ENCODE measurements at regions not wholly inside any gene's neighbourhood (a gene's known extent, or its start where the extent isn't known, plus 50 kb on each side); places are given as distances from the start of the nearest gene placed in this dataset.
"Not testable (repeated sequence)": the region's sequence is repeated elsewhere in the genome, so short reads cannot be mapped to it uniquely, and the experiment has no call there.

- Mint-ChIP-seq H3K9me3 (peaks cover 7% of the 10 kb centered on the region), H3K27me3 (no peaks in the 10 kb centered on the region), H3K36me3 (ENCODE audit: low read depth) (no peaks in the 10 kb centered on the region), H3K27ac (no peak overlapping the region), H3K4me1 (no peaks in the 10 kb centered on the region), H3K4me3 (no peak overlapping the region)
- no peak for DNase-seq
- no peak for ATAC-seq
These were observed 839.4 kb upstream of the VRK2 start for GRCh38 chr2:57207191-57207590.

- Mint-ChIP-seq H3K4me3 (no peak overlapping the region), H3K36me3 (ENCODE audit: low read depth) (no peaks in the 10 kb centered on the region), H3K9me3 (peaks cover 12% of the 10 kb centered on the region), H3K27me3 (no peaks in the 10 kb centered on the region), H3K4me1 (no peaks in the 10 kb centered on the region), H3K27ac (no peak overlapping the region)
- DNase-seq (no peak), ATAC-seq (no peak)
These were observed 836.8 kb upstream of the VRK2 start for GRCh38 chr2:57209799-57210198.

GRCh38 chr2:57210855-57211254, 835.8 kb upstream of the VRK2 start:
- no peak for DNase-seq
- Mint-ChIP-seq H3K9me3 (peaks cover 12% of the 10 kb centered on the region), H3K36me3 (ENCODE audit: low read depth) (no peaks in the 10 kb centered on the region), H3K4me3 (no peak overlapping the region), H3K27me3 (no peaks in the 10 kb centered on the region), H3K4me1 (no peaks in the 10 kb centered on the region), H3K27ac (no peak overlapping the region)
- no peak for ATAC-seq

- Mint-ChIP-seq H3K36me3 (ENCODE audit: low read depth) (no peaks in the 10 kb centered on the region), H3K27me3 (no peaks in the 10 kb centered on the region), H3K27ac (no peak overlapping the region), H3K4me1 (no peaks in the 10 kb centered on the region), H3K9me3 (peaks cover 39% of the 10 kb centered on the region), H3K4me3 (no peak overlapping the region)
- DNase-seq (no peak), ATAC-seq (no peak)
These were observed 829.6 kb upstream of the VRK2 start for GRCh38 chr2:57217013-57217412.

- Mint-ChIP-seq H3K4me3 (no peak overlapping the region), H3K27ac (no peak overlapping the region), H3K36me3 (ENCODE audit: low read depth) (no peaks in the 10 kb centered on the region), H3K9me3 (peaks cover 34% of the 10 kb centered on the region), H3K4me1 (no peaks in the 10 kb centered on the region), H3K27me3 (no peaks in the 10 kb centered on the region)
- DNase-seq: no peak
- no peak for ATAC-seq
These were observed 828.4 kb upstream of the VRK2 start for GRCh38 chr2:57218206-57218605.

GRCh38 chr2:57229706-57230105, 816.9 kb upstream of the VRK2 start:
- not testable (repeated sequence) for H3K27me3 Mint-ChIP-seq; DNase-seq; H3K36me3 Mint-ChIP-seq (ENCODE audit: low read depth); H3K4me1 Mint-ChIP-seq; H3K4me3 Mint-ChIP-seq; ATAC-seq; H3K27ac Mint-ChIP-seq
- peaks cover 12% of the 10 kb centered on the region for H3K9me3 Mint-ChIP-seq

- not testable (repeated sequence) for H3K27me3 Mint-ChIP-seq; H3K4me3 Mint-ChIP-seq; DNase-seq; H3K36me3 Mint-ChIP-seq (ENCODE audit: low read depth); H3K27ac Mint-ChIP-seq; ATAC-seq; H3K4me1 Mint-ChIP-seq
- H3K9me3 Mint-ChIP-seq: peaks cover 12% of the 10 kb centered on the region
These were observed 814.3 kb upstream of the VRK2 start for GRCh38 chr2:57232341-57232740.

GRCh38 chr2:57251495-57251894, 795.1 kb upstream of the VRK2 start:
- H3K27me3 Mint-ChIP-seq; H3K27ac Mint-ChIP-seq; H3K4me3 Mint-ChIP-seq; H3K4me1 Mint-ChIP-seq; DNase-seq; ATAC-seq; H3K36me3 Mint-ChIP-seq (ENCODE audit: low read depth): not testable (repeated sequence)
- H3K9me3 Mint-ChIP-seq: peaks cover 38% of the 10 kb centered on the region

- not testable (repeated sequence) for H3K27ac Mint-ChIP-seq; ATAC-seq; H3K4me1 Mint-ChIP-seq; H3K4me3 Mint-ChIP-seq; DNase-seq; H3K27me3 Mint-ChIP-seq; H3K36me3 Mint-ChIP-seq (ENCODE audit: low read depth)
- H3K9me3 Mint-ChIP-seq: peaks cover 50% of the 10 kb centered on the region
These were observed 770.2 kb upstream of the VRK2 start for GRCh38 chr2:57276408-57276807.

GRCh38 chr2:57278451-57278850, 768.2 kb upstream of the VRK2 start:
- H3K27me3 Mint-ChIP-seq: no peaks in the 10 kb centered on the region
- H3K9me3 Mint-ChIP-seq: peaks cover 54% of the 10 kb centered on the region
- ATAC-seq (no peak), DNase-seq (no peak)
- no peak overlapping the region for H3K4me3 Mint-ChIP-seq
- no peaks in the 10 kb centered on the region for H3K4me1 Mint-ChIP-seq
- H3K36me3 Mint-ChIP-seq (ENCODE audit: low read depth): peaks cover under 1% of the 10 kb centered on the region
- H3K27ac Mint-ChIP-seq: no peak overlapping the region

- H3K9me3 Mint-ChIP-seq: peaks cover 11% of the 10 kb centered on the region
- no peaks in the 10 kb centered on the region for H3K27me3 Mint-ChIP-seq
- H3K4me1 Mint-ChIP-seq: no peaks in the 10 kb centered on the region
- H3K36me3 Mint-ChIP-seq (ENCODE audit: low read depth): no peaks in the 10 kb centered on the region
- H3K4me3 Mint-ChIP-seq: no peak overlapping the region
- ATAC-seq (no peak), DNase-seq (no peak)
- no peak overlapping the region for H3K27ac Mint-ChIP-seq
These were observed 755.4 kb upstream of the VRK2 start for GRCh38 chr2:57291209-57291608.

- Mint-ChIP-seq H3K4me1 (no peaks in the 10 kb centered on the region), H3K4me3 (no peak overlapping the region), H3K9me3 (peaks cover 3% of the 10 kb centered on the region), H3K27me3 (no peaks in the 10 kb centered on the region), H3K27ac (no peak overlapping the region), H3K36me3 (ENCODE audit: low read depth) (no peaks in the 10 kb centered on the region)
- no peak for DNase-seq
- ATAC-seq: no peak
These were observed 749.6 kb upstream of the VRK2 start for GRCh38 chr2:57296795-57297517.

- DNase-seq (no peak), ATAC-seq (no peak)
- Mint-ChIP-seq H3K27ac (no peak overlapping the region), H3K9me3 (peaks cover 17% of the 10 kb centered on the region), H3K4me3 (no peak overlapping the region), H3K36me3 (ENCODE audit: low read depth) (no peaks in the 10 kb centered on the region), H3K4me1 (no peaks in the 10 kb centered on the region), H3K27me3 (no peaks in the 10 kb centered on the region)
These were observed 732.9 kb upstream of the VRK2 start for GRCh38 chr2:57313678-57314077.

GRCh38 chr2:57314682-57315081, 731.9 kb upstream of the VRK2 start:
- Mint-ChIP-seq H3K36me3 (ENCODE audit: low read depth) (no peaks in the 10 kb centered on the region), H3K4me1 (no peaks in the 10 kb centered on the region), H3K27ac (no peak overlapping the region), H3K4me3 (no peak overlapping the region), H3K9me3 (peaks cover 22% of the 10 kb centered on the region), H3K27me3 (no peaks in the 10 kb centered on the region)
- no peak for DNase-seq
- ATAC-seq: no peak

- H3K36me3 Mint-ChIP-seq (ENCODE audit: low read depth): no peaks in the 10 kb centered on the region
- no peaks in the 10 kb centered on the region for H3K4me1 Mint-ChIP-seq
- ATAC-seq (no peak), DNase-seq (no peak)
- H3K27me3 Mint-ChIP-seq: no peaks in the 10 kb centered on the region
- no peaks in the 10 kb centered on the region for H3K9me3 Mint-ChIP-seq
- no peak overlapping the region for H3K27ac Mint-ChIP-seq
- H3K4me3 Mint-ChIP-seq: no peak overlapping the region
These were observed 716.2 kb upstream of the VRK2 start for GRCh38 chr2:57330447-57330846.

GRCh38 chr2:57333221-57333620, 713.4 kb upstream of the VRK2 start:
- H3K4me1 Mint-ChIP-seq: no peaks in the 10 kb centered on the region
- DNase-seq: no peak
- H3K9me3 Mint-ChIP-seq: peaks cover 6% of the 10 kb centered on the region
- no peak for ATAC-seq
- no peak overlapping the region for H3K4me3 Mint-ChIP-seq
- no peaks in the 10 kb centered on the region for H3K27me3 Mint-ChIP-seq
- H3K27ac Mint-ChIP-seq: no peak overlapping the region
- H3K36me3 Mint-ChIP-seq (ENCODE audit: low read depth): no peaks in the 10 kb centered on the region

Data from activated naive CD8-positive, alpha-beta T cell treated with anti-CD3 and anti-CD28 coated beads, Interleukin-2, amount 50 U/mL, for 24 hours (primary cell).